Activated naive CD4-positive, alpha-beta T cell treated with anti-CD3 and anti-CD28 coated beads, Interleukin-2, amount 10 ng/mL, durations not matched to agents 7 days and 5 days (primary cell): ENCODE measurements at regions not wholly inside any gene's neighbourhood (a gene's known extent, or its start where the extent isn't known, plus 50 kb on each side); places are given as distances from the start of the nearest gene placed in this dataset.

Experiments
- CTCF ChIA-PET: fragments of 350-600 bp; sonication (Branson Sonifier 250); formaldehyde crosslinking; loops from one replicate; lab custom pipeline; 2021; ENCODE audit warnings: antibody characterized with exemption; lab: Charles Lee
- DNase-seq: peaks from one replicate; pipeline ENCODE4 v3.0.0-alpha.2; 2020
- H3K27ac Mint-ChIP-seq: one replicate; pipeline ENCODE4 v1.8.0; 2021; ENCODE audit warnings: mild to moderate bottlenecking, moderate library complexity, mixed read lengths
- H3K27me3 Mint-ChIP-seq: one replicate; pipeline ENCODE4 v1.8.0; 2021; ENCODE audit warnings: mild to moderate bottlenecking, mixed read lengths
- H3K36me3 Mint-ChIP-seq: one replicate; pipeline ENCODE4 v1.8.0; 2021; ENCODE audit warnings: mixed read lengths
- H3K4me1 Mint-ChIP-seq: one replicate; pipeline ENCODE4 v1.8.0; 2021; ENCODE audit warnings: mixed read lengths
- H3K4me3 Mint-ChIP-seq: one replicate; pipeline ENCODE4 v1.8.0; 2021; ENCODE audit warnings: mild to moderate bottlenecking, moderate library complexity, mixed read lengths
- H3K9me3 Mint-ChIP-seq: one replicate; pipeline ENCODE4 v1.8.0; 2021; ENCODE audit warnings: mixed read lengths

- DNase-seq, result no peak
- Mint-ChIP-seq H3K4me1 (no peaks in the 10 kb centered on the region), H3K27ac (no peak overlapping the region), H3K36me3 (no peaks in the 10 kb centered on the region), H3K4me3 (no peak overlapping the region), H3K27me3 (no peaks in the 10 kb centered on the region), H3K9me3 (peaks cover 28% of the 10 kb centered on the region)
- CTCF ChIA-PET, result no interaction called here
Observed at GRCh38 chr2:121159291-121160071, 125.5 kb downstream of the TFCP2L1 start.

DNA sequence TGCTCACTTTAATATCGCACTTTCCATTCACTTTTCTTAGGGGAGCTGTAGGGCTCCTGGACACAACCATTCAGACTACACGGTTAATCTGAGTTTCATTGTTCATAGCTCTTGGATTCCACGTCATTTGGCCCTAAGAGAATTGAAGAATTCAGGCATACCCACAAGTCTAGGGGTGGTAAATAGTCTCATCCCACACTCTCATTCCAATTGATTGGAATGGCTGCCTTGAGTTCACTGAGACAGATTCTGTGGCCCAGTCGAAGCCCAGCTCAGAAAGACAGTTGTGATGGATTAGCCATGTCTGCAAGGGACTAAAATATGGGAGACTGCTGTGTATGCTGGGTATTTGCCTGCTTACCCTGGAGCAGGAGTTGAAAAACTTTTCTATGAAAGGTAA is 124.6 kb downstream of the TFCP2L1 start:
- Mint-ChIP-seq H3K4me3 (no peak overlapping the region), H3K9me3 (peaks cover 28% of the 10 kb centered on the region), H3K4me1 (no peaks in the 10 kb centered on the region), H3K27me3 (no peaks in the 10 kb centered on the region), H3K36me3 (no peaks in the 10 kb centered on the region), H3K27ac (no peak overlapping the region)
- DNase-seq, result no peak
- CTCF ChIA-PET, result no interaction called here

DNA sequence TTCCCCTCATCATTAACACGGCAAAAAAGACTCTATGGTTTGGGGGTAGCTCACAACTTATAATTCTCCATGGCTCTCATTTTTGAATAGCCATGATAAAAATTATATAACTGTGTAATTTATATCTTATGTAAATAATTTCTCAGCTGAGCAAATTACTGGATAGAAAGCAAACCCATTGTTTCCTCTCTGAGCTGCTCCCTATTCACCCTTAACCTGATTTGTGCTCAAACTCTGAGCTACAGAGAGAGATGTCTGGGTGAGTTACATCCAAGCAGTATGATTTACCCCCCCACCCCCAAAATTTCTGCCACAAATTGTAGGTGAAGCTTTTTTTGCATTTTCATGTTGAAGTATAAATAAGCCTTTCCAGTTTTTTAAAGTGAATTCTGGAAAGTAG is 123.7 kb downstream of the TFCP2L1 start:
- Mint-ChIP-seq H3K27ac (no peak overlapping the region), H3K36me3 (no peaks in the 10 kb centered on the region), H3K9me3 (peaks cover 28% of the 10 kb centered on the region), H3K4me3 (no peak overlapping the region), H3K27me3 (no peaks in the 10 kb centered on the region), H3K4me1 (no peaks in the 10 kb centered on the region)
- DNase-seq, result no peak
- CTCF ChIA-PET, result no interaction called here

DNA sequence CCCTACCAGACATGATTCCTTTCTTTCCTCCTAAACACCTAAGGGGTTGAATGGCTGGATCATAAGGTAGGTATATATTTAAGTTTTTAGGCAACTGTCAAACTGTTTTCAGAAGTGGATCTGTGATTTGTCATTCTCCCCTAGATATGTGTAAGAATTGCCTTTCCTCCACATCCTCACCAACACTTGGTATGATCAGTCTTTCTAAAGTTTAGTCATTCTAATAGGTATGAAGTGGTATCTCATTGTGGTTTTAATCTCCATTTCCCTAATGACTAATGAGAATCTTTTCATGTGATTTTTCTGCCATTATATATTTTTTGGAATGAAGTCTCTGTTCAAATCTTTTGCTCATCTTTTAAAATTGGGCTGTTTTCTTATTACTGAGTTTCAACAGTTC is 122.1 kb downstream of the TFCP2L1 start:
- Mint-ChIP-seq H3K4me1 (no peaks in the 10 kb centered on the region), H3K27me3 (no peaks in the 10 kb centered on the region), H3K27ac (no peak overlapping the region), H3K9me3 (peaks cover 15% of the 10 kb centered on the region), H3K4me3 (no peak overlapping the region), H3K36me3 (no peaks in the 10 kb centered on the region)
- CTCF ChIA-PET, result no interaction called here
- no peak for DNase-seq

DNA sequence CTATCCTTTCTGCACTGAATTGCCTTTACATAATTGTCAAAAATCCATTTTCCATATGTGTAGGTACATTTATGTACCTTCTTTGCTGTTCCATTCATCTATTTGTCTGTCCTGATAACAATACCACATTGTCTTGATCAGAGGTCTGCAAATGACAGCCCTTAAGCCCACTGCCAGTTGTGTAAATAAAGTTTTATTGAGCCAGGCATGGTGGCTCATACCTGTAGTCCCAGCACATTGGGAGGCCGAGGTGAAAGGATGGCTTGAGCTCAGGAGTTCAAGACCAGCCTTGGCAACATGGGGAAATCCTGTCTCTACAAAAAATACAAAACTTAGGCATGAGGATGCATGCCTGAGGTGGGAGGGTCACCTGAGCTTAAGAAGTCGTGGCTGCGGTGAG is 121.0 kb downstream of the TFCP2L1 start:
- Mint-ChIP-seq H3K36me3 (no peaks in the 10 kb centered on the region), H3K9me3 (peaks cover 4% of the 10 kb centered on the region), H3K4me1 (no peaks in the 10 kb centered on the region), H3K4me3 (no peak overlapping the region), H3K27me3 (no peaks in the 10 kb centered on the region), H3K27ac (no peak overlapping the region)
- CTCF ChIA-PET, result no interaction called here
- no peak for DNase-seq

DNA sequence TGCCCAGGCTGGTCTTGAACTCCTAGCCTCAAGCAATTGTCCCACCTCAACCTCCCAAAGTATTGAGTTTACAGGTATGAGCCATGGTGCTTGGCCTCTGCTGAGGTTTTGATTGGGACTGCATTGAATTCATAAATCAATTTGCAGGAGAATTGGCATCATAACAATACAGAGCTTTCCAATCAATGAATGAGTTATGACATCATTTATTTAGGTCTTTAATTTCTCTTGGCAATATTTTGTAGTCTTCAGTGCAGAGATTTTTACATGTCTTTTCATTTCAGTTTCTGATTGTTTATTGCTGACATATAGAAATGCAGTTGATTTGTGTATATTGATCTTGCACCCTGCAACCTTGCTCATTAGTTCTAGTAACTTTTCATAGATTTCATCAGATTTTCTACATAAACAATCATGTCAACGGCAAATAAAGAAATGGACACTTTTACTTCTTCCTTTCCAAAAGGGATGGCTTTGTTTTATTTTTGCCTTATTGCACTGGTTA is 119.9 kb downstream of the TFCP2L1 start:
- no peak for DNase-seq
- Mint-ChIP-seq H3K4me3 (no peak overlapping the region), H3K9me3 (peaks cover 4% of the 10 kb centered on the region), H3K4me1 (no peaks in the 10 kb centered on the region), H3K36me3 (no peaks in the 10 kb centered on the region), H3K27ac (no peak overlapping the region), H3K27me3 (no peaks in the 10 kb centered on the region)
- CTCF ChIA-PET, result no interaction called here
